Glutamatergic neuron (in vitro differentiated cells): ENCODE measurements at regions not wholly inside any gene's neighbourhood (a gene's known extent, or its start where the extent isn't known, plus 50 kb on each side); places are given as distances from the start of the nearest gene placed in this dataset.

ENCODE experiments used
- DNase-seq: peaks from one replicate; pipeline ENCODE4 v3.0.0; 2022
- H3K27ac Mint-ChIP-seq: one replicate; pipeline ENCODE4 v1.8.0; 2020; ENCODE audit warnings: mild to moderate bottlenecking, mixed read lengths, inconsistent platforms; ENCODE audit not compliant: unreplicated experiment
- H3K27me3 Mint-ChIP-seq: one replicate; pipeline ENCODE4 v1.8.0; 2020; ENCODE audit warnings: mild to moderate bottlenecking, moderate library complexity, mixed read lengths, inconsistent platforms; ENCODE audit not compliant: unreplicated experiment
- H3K36me3 Mint-ChIP-seq: one replicate; pipeline ENCODE4 v1.8.0; 2020; ENCODE audit warnings: mild to moderate bottlenecking, mixed read lengths, inconsistent platforms; ENCODE audit not compliant: unreplicated experiment
- H3K4me1 Mint-ChIP-seq: one replicate; pipeline ENCODE4 v1.8.0; 2020; ENCODE audit warnings: mild to moderate bottlenecking, low read depth, mixed read lengths, inconsistent platforms; ENCODE audit not compliant: unreplicated experiment
- H3K4me3 Mint-ChIP-seq: one replicate; pipeline ENCODE4 v1.8.0; 2020; ENCODE audit warnings: mild to moderate bottlenecking, mixed read lengths, inconsistent platforms; ENCODE audit not compliant: unreplicated experiment
- H3K9me3 Mint-ChIP-seq: one replicate; pipeline ENCODE4 v1.8.0; 2020; ENCODE audit warnings: mild to moderate bottlenecking, moderate library complexity, mixed read lengths, inconsistent platforms; ENCODE audit not compliant: unreplicated experiment
- TF ChIP-seq, protein P1 (sequence below): fragments of 200-600 bp; sonication (generic); IDR thresholded peaks from one replicate; pipeline ENCODE4 v1.5.0; 2021; ENCODE audit not compliant: partially characterized antibody, unreplicated experiment

DNA sequence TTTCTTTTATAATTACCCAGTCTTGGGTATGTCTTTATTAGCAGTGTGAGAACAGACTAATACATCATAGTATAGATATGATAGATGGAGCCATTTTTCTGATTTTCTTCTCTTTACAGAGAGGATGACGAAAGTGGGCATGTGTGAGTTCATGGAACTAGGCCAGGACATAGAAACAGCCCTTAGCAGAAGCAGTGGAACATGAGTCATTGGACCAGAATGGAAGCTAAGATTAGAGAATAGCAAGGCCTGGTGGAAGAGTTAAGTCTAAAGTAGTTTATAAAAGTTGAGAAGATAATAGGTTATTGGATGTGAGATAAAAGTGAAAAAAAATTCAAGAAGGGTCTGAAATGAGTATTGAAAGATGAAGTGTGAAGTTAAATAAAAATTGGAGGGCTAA lies 97.0 kb upstream of the MPPED2 start:
- TF ChIP-seq, protein P1, sequence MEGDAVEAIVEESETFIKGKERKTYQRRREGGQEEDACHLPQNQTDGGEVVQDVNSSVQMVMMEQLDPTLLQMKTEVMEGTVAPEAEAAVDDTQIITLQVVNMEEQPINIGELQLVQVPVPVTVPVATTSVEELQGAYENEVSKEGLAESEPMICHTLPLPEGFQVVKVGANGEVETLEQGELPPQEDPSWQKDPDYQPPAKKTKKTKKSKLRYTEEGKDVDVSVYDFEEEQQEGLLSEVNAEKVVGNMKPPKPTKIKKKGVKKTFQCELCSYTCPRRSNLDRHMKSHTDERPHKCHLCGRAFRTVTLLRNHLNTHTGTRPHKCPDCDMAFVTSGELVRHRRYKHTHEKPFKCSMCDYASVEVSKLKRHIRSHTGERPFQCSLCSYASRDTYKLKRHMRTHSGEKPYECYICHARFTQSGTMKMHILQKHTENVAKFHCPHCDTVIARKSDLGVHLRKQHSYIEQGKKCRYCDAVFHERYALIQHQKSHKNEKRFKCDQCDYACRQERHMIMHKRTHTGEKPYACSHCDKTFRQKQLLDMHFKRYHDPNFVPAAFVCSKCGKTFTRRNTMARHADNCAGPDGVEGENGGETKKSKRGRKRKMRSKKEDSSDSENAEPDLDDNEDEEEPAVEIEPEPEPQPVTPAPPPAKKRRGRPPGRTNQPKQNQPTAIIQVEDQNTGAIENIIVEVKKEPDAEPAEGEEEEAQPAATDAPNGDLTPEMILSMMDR: no peak
- Mint-ChIP-seq H3K27ac (no peak overlapping the region), H3K4me1 (peaks cover 7% of the 10 kb centered on the region), H3K4me3 (no peak overlapping the region), H3K27me3 (peaks cover 2% of the 10 kb centered on the region), H3K36me3 (no peaks in the 10 kb centered on the region), H3K9me3 (peaks cover 5% of the 10 kb centered on the region)
- DNase-seq: no peak

DNA sequence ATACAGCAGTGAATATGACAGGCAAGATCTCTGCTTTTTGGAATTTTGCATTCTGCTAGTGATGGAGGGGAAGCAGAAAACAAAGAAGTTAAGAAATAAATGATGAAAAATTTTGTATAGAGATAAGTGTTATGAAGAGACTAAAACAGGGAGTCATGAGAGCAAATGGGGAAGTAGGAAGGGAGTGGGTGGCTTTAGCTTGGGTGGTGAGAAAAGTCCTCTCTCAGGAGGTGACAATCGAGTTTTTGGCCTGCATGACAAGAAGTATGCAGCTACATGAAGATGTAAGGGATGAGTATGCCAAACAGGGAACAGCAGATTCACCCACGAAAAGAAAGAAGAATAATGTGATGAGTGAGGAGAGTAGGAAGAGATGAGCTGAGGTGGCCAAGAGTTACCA lies 80.7 kb upstream of the MPPED2 start:
- no peak overlapping the region for H3K4me3 Mint-ChIP-seq
- no peaks in the 10 kb centered on the region for H3K4me1 Mint-ChIP-seq
- H3K27ac Mint-ChIP-seq: no peak overlapping the region
- H3K27me3 Mint-ChIP-seq: no peaks in the 10 kb centered on the region
- TF ChIP-seq, protein P1: no peak
- H3K36me3 Mint-ChIP-seq: peaks cover 7% of the 10 kb centered on the region
- H3K9me3 Mint-ChIP-seq: no peaks in the 10 kb centered on the region
- no peak for DNase-seq

DNA sequence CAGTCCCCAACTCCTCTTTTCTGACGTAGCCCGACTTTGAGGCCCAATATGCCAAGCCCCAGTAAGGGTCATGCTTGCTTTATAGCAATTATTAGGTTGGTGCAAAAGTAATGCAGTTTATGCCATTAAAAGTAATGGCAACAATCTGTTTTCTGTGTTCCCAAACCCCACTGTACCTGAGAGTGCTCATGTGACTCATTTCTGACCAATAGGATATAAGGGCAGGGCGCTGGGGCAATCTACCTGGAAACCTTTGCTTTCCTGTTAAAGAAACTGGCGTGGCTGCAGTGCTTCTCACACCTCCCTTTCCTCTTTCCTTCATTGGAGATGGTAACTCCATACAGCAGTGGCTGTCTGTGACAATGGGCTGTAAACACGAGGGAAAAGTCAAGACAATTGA lies 78.9 kb upstream of the MPPED2 start:
- Mint-ChIP-seq H3K4me1 (no peaks in the 10 kb centered on the region), H3K27me3 (no peaks in the 10 kb centered on the region), H3K36me3 (peaks cover 7% of the 10 kb centered on the region), H3K9me3 (no peaks in the 10 kb centered on the region), H3K27ac (no peak overlapping the region), H3K4me3 (no peak overlapping the region)
- DNase-seq: no peak
- TF ChIP-seq, protein P1: no peak

DNA sequence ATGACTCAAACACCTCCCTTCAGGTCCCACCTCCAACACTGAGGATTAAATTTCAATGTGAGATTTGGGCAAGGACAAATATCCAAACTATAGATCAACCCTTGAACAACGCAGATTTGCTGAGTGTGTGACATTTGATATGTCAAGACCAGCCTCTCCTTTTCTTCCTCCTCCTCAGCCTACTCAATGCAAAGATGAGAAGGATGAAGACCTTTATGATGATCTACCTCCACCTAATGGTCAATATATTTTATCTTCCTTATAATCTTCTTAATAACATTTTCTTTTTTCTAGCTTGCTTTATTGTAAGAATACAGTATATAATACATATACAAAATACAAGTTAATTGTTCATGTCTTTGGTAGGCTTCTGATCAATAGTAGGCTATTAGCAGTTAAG lies 67.5 kb upstream of the MPPED2 start:
- H3K27ac Mint-ChIP-seq: no peak overlapping the region
- no peak for DNase-seq
- TF ChIP-seq, protein P1: no peak

DNA sequence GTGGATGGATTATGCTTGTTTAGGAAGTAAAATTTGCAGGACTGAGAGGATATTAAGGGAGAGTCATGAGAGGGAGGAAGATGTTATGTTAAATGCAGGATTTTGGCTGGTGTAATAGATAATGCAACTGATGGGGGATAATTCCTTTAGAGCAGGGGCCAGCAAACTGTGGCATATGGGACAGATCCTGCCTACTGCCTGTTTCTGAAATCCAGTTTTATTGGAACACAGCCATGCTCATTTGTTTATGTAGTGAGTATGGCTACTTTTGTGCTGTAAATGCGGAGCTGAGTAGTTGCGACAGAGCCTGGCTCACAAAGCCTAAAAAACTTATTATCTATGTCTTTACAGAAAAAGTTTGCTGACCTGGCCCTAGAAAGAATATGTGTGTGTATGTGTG lies 66.6 kb upstream of the MPPED2 start:
- Mint-ChIP-seq H3K27ac (no peak overlapping the region), H3K4me3 (no peak overlapping the region), H3K27me3 (no peaks in the 10 kb centered on the region), H3K4me1 (no peaks in the 10 kb centered on the region), H3K36me3 (no peaks in the 10 kb centered on the region), H3K9me3 (no peaks in the 10 kb centered on the region)
- no peak for DNase-seq
- TF ChIP-seq, protein P1: no peak

More for the DNA sequence above, 67.5 kb upstream of the MPPED2 start:
- Mint-ChIP-seq H3K9me3 (no peaks in the 10 kb centered on the region), H3K36me3 (no peaks in the 10 kb centered on the region), H3K4me3 (no peak overlapping the region), H3K4me1 (no peaks in the 10 kb centered on the region), H3K27me3 (no peaks in the 10 kb centered on the region)
